GM23338 (cell line): ENCODE measurements at regions not wholly inside any gene's neighbourhood (a gene's known extent, or its start where the extent isn't known, plus 50 kb on each side); places are given as distances from the start of the nearest gene placed in this dataset.

ENCODE experiments used
- ATAC-seq: fragments of 200-7000 bp; cut with Tn5 transposase; 3 replicates; pipeline ENCODE4 v1.9.1; 2020
- DNase-seq: peaks from one replicate; pipeline ENCODE4 v3.0.0-alpha.2; 2015; ENCODE audit warnings: low spot score
- H2AFZ ChIP-seq: fragments of 200-600 bp; sonication (generic); 2 replicates; pipeline ENCODE4 v1.8.0; 2016; ENCODE audit warnings: antibody characterized with exemption, mild to moderate bottlenecking, moderate library complexity
- H3F3A ChIP-seq: fragments of 200-600 bp; sonication (generic); replicated peaks from 2 replicates; pipeline ENCODE4 v1.8.0; 2017; ENCODE audit warnings: antibody characterized with exemption, mixed run types, low read depth
- H3K27ac ChIP-seq: fragments of 200-600 bp; sonication (generic); 2 replicates; pipeline ENCODE4 v1.6.1; 2016; ENCODE audit warnings: low read depth
- H3K27me3 ChIP-seq: fragments of 200-600 bp; sonication (generic); 2 replicates; pipeline ENCODE4 v1.8.0; 2016; ENCODE audit warnings: mild to moderate bottlenecking, mixed run types, moderate library complexity; ENCODE audit not compliant: insufficient read depth
- H3K36me3 ChIP-seq: fragments of 200-600 bp; sonication (generic); 2 replicates; pipeline ENCODE4 v1.8.0; 2016; ENCODE audit warnings: mild to moderate bottlenecking; ENCODE audit not compliant: insufficient read depth
- H3K4me1 ChIP-seq: fragments of 200-600 bp; sonication (generic); 2 replicates; pipeline ENCODE4 v1.8.0; 2016; ENCODE audit warnings: mild to moderate bottlenecking, moderate library complexity; ENCODE audit not compliant: insufficient read depth
- H3K4me2 ChIP-seq: fragments of 200-600 bp; sonication (generic); 2 replicates; pipeline ENCODE4 v1.7.1; 2017; ENCODE audit warnings: mixed run types
- H3K4me3 ChIP-seq: fragments of 200-600 bp; sonication (generic); 2 replicates; pipeline ENCODE4 v1.6.1; 2016; ENCODE audit warnings: mixed run types
- H3K79me2 ChIP-seq: fragments of 200-600 bp; sonication (generic); replicated peaks from 2 replicates; pipeline ENCODE4 v1.8.0; 2017; ENCODE audit warnings: mild to moderate bottlenecking; ENCODE audit not compliant: insufficient read depth
- H3K9me2 ChIP-seq: fragments of 200-600 bp; sonication (generic); 2 replicates; pipeline ENCODE4 v1.8.0; 2017; ENCODE audit not compliant: insufficient read depth
- H4K20me1 ChIP-seq: fragments of 200-600 bp; sonication (generic); replicated peaks from 2 replicates; pipeline ENCODE4 v1.8.0; 2017; ENCODE audit warnings: mild to moderate bottlenecking; ENCODE audit not compliant: insufficient read depth
- H3K27ac Mint-ChIP-seq: 2 replicates; pipeline ENCODE4 v1.8.0; 2020; ENCODE audit warnings: inconsistent platforms, mild to moderate bottlenecking, moderate library complexity, mixed read lengths
- H3K27me3 Mint-ChIP-seq: 3 replicates; pipeline ENCODE4 v1.8.0; 2022; ENCODE audit warnings: low read depth, mild to moderate bottlenecking, moderate library complexity, mixed read lengths, inconsistent platforms; ENCODE audit not compliant: insufficient read depth, poor library complexity
- H3K36me3 Mint-ChIP-seq: 3 replicates; pipeline ENCODE4 v1.8.0; 2021; ENCODE audit warnings: low read depth, mild to moderate bottlenecking, inconsistent platforms, moderate library complexity, mixed read lengths
- H3K4me1 Mint-ChIP-seq: 3 replicates; pipeline ENCODE4 v1.8.0; 2020; ENCODE audit warnings: mild to moderate bottlenecking, inconsistent platforms, mixed read lengths
- H3K4me3 Mint-ChIP-seq: 3 replicates; pipeline ENCODE4 v1.8.0; 2021; ENCODE audit warnings: moderate library complexity, mild to moderate bottlenecking, inconsistent platforms, mixed read lengths
- H3K9me3 Mint-ChIP-seq: 3 replicates; pipeline ENCODE4 v1.8.0; 2020; ENCODE audit warnings: moderate library complexity, mild to moderate bottlenecking, inconsistent platforms, mixed read lengths
- CREB1 ChIP-seq: fragments of 250-450 bp; sonication (Bioruptor Pico); IDR thresholded peaks from 2 replicates; pipeline ENCODE4 v1.5.0; 2020; ENCODE audit warnings: low read depth, mild to moderate bottlenecking, moderate library complexity
- EZH2phosphoT487 ChIP-seq: fragments of 200-600 bp; sonication (generic); IDR thresholded peaks from one replicate; pipeline ENCODE4 v1.8.1; 2018; ENCODE audit warnings: antibody characterized with exemption; ENCODE audit not compliant: unreplicated experiment
- JUNB ChIP-seq: IDR thresholded peaks from one replicate; pipeline ENCODE4 v1.6.1; 2016; ENCODE audit warnings: antibody characterized with exemption; ENCODE audit not compliant: unreplicated experiment
- NANOG ChIP-seq: IDR thresholded peaks from 2 replicates; pipeline ENCODE4 v1.6.1; 2016; ENCODE audit warnings: antibody characterized with exemption, borderline replicate concordance
- STAT1 ChIP-seq: IDR thresholded peaks from one replicate; pipeline ENCODE4 v1.6.1; 2016; ENCODE audit warnings: antibody characterized with exemption; ENCODE audit not compliant: unreplicated experiment
- ZNF114 ChIP-seq: fragments of 250-450 bp; sonication (Bioruptor Pico); IDR thresholded peaks from 2 replicates; pipeline ENCODE4 v1.5.0; 2020; ENCODE audit warnings: mild to moderate bottlenecking, moderate library complexity
- ZNF331 ChIP-seq: fragments of 250-450 bp; sonication (Bioruptor Pico); IDR thresholded peaks from 2 replicates; pipeline ENCODE4 v1.5.0; 2020; ENCODE audit warnings: low read depth, mild to moderate bottlenecking, moderate library complexity
- TF ChIP-seq, protein P1 (sequence below): fragments of 250-450 bp; sonication (Bioruptor Pico); IDR thresholded peaks from 2 replicates; pipeline ENCODE4 v1.5.0; 2020; ENCODE audit warnings: mild to moderate bottlenecking, moderate library complexity
- TF ChIP-seq, protein P2 (sequence below): IDR thresholded peaks from 2 replicates; pipeline ENCODE4 v1.6.1; 2016; ENCODE audit warnings: antibody characterized with exemption
- TF ChIP-seq, protein P3 (sequence below): IDR thresholded peaks from one replicate; pipeline ENCODE4 v1.6.1; 2018; ENCODE audit warnings: antibody characterized with exemption; ENCODE audit not compliant: unreplicated experiment

DNA sequence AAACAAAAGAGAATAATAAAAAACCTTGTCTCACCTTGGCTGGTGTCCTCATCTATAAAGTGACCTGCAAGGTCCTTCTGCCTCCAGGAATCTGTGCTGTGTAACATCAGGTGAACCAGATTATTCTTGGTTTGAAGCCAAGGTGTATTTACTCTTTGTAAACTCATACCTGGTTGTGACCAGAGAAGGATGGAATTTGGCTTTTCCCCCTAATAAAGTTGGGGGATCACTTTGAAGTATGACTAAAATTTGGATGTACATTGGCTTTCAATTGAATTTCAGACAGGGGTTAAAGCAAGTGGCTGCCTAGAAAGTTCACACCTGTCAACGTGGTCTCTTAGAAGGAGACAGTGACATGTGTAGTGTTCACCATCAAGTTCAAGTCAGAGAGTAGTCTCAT is 100.1 kb downstream of the SCP2D1 start:
- peaks cover 3% of the 10 kb centered on the region for H3K27me3 Mint-ChIP-seq
- DNase-seq (no peak), ATAC-seq (no peak)
- Histone ChIP-seq H3K27me3 (no peaks in the 10 kb centered on the region), H3K27ac (no peak overlapping the region), H3K4me3 (no peak overlapping the region), H3K36me3 (no peaks in the 10 kb centered on the region), H3K79me2 (no peaks in the 10 kb centered on the region), H3K9me2 (peaks cover 10% of the 10 kb centered on the region), H3F3A (no peaks in the 10 kb centered on the region), H3K4me2 (no peak overlapping the region), H4K20me1 (no peaks in the 10 kb centered on the region), H2AFZ (no peak overlapping the region), H3K4me1 (peaks cover 9% of the 10 kb centered on the region)
- no peak overlapping the region for H3K4me3 Mint-ChIP-seq
- TF ChIP-seq EZH2phosphoT487 (no peak), NANOG (no peak), CREB1 (CRISPR knock-in tag) (no peak), ZNF114 (CRISPR knock-in tag) (no peak)
- peaks cover 25% of the 10 kb centered on the region for H3K4me1 Mint-ChIP-seq
- no peak overlapping the region for H3K27ac Mint-ChIP-seq
- H3K9me3 Mint-ChIP-seq: no peaks in the 10 kb centered on the region
- no peaks in the 10 kb centered on the region; the same call in 2 of the 3 replicates for H3K36me3 Mint-ChIP-seq

DNA sequence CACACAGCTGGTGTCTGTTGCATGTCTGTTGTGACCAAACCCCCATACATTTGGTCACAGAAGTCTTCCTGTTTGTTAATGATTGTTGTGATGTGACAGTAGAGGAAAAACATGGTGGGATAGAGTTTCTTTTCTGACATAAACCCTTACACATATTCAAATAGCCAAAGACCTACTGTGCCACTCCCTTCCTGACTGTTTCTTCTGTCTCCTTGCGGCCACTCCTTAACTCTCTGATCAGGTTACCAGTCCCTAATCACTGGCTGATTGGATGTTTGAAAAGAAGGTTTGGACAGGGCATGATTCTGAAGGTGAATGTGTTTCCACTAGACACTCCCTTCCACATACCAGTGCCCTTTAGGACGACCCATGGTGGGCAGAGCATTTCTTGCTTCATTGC is 101.2 kb downstream of the SCP2D1 start:
- Histone ChIP-seq H3K4me1 (no peaks in the 10 kb centered on the region; the same call in 1 of the 2 replicates), H3F3A (no peaks in the 10 kb centered on the region), H3K4me2 (no peak overlapping the region), H3K36me3 (no peaks in the 10 kb centered on the region), H3K4me3 (no peak overlapping the region), H3K27ac (no peak overlapping the region), H3K27me3 (no peaks in the 10 kb centered on the region), H3K79me2 (no peaks in the 10 kb centered on the region), H3K9me2 (peaks cover 10% of the 10 kb centered on the region), H2AFZ (no peak overlapping the region), H4K20me1 (no peaks in the 10 kb centered on the region)
- no peaks in the 10 kb centered on the region for H3K9me3 Mint-ChIP-seq
- ATAC-seq (no peak), DNase-seq (no peak)
- H3K4me1 Mint-ChIP-seq: peaks cover 14% of the 10 kb centered on the region
- no peaks in the 10 kb centered on the region; the same call in 1 of the 3 replicates for H3K36me3 Mint-ChIP-seq
- no peak overlapping the region for H3K4me3 Mint-ChIP-seq
- H3K27me3 Mint-ChIP-seq: peaks cover 3% of the 10 kb centered on the region
- H3K27ac Mint-ChIP-seq: no peak overlapping the region
- TF ChIP-seq, protein P1, sequence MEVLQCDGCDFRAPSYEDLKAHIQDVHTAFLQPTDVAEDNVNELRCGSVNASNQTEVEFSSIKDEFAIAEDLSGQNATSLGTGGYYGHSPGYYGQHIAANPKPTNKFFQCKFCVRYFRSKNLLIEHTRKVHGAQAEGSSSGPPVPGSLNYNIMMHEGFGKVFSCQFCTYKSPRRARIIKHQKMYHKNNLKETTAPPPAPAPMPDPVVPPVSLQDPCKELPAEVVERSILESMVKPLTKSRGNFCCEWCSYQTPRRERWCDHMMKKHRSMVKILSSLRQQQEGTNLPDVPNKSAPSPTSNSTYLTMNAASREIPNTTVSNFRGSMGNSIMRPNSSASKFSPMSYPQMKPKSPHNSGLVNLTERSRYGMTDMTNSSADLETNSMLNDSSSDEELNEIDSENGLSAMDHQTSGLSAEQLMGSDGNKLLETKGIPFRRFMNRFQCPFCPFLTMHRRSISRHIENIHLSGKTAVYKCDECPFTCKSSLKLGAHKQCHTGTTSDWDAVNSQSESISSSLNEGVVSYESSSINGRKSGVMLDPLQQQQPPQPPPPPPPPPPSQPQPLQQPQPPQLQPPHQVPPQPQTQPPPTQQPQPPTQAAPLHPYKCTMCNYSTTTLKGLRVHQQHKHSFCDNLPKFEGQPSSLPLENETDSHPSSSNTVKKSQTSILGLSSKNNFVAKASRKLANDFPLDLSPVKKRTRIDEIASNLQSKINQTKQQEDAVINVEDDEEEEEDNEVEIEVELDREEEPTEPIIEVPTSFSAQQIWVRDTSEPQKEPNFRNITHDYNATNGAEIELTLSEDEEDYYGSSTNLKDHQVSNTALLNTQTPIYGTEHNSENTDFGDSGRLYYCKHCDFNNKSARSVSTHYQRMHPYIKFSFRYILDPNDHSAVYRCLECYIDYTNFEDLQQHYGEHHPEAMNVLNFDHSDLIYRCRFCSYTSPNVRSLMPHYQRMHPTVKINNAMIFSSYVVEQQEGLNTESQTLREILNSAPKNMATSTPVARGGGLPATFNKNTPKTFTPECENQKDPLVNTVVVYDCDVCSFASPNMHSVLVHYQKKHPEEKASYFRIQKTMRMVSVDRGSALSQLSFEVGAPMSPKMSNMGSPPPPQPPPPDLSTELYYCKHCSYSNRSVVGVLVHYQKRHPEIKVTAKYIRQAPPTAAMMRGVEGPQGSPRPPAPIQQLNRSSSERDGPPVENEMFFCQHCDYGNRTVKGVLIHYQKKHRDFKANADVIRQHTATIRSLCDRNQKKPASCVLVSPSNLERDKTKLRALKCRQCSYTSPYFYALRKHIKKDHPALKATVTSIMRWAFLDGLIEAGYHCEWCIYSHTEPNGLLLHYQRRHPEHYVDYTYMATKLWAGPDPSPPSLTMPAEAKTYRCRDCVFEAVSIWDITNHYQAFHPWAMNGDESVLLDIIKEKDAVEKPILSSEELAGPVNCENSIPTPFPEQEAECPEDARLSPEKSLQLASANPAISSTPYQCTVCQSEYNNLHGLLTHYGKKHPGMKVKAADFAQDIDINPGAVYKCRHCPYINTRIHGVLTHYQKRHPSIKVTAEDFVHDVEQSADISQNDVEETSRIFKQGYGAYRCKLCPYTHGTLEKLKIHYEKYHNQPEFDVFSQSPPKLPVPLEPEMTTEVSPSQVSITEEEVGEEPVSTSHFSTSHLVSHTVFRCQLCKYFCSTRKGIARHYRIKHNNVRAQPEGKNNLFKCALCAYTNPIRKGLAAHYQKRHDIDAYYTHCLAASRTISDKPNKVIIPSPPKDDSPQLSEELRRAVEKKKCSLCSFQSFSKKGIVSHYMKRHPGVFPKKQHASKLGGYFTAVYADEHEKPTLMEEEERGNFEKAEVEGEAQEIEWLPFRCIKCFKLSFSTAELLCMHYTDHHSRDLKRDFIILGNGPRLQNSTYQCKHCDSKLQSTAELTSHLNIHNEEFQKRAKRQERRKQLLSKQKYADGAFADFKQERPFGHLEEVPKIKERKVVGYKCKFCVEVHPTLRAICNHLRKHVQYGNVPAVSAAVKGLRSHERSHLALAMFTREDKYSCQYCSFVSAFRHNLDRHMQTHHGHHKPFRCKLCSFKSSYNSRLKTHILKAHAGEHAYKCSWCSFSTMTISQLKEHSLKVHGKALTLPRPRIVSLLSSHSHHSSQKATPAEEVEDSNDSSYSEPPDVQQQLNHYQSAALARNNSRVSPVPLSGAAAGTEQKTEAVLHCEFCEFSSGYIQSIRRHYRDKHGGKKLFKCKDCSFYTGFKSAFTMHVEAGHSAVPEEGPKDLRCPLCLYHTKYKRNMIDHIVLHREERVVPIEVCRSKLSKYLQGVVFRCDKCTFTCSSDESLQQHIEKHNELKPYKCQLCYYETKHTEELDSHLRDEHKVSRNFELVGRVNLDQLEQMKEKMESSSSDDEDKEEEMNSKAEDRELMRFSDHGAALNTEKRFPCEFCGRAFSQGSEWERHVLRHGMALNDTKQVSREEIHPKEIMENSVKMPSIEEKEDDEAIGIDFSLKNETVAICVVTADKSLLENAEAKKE (CRISPR knock-in tag): no peak
- TF ChIP-seq, protein P2, sequence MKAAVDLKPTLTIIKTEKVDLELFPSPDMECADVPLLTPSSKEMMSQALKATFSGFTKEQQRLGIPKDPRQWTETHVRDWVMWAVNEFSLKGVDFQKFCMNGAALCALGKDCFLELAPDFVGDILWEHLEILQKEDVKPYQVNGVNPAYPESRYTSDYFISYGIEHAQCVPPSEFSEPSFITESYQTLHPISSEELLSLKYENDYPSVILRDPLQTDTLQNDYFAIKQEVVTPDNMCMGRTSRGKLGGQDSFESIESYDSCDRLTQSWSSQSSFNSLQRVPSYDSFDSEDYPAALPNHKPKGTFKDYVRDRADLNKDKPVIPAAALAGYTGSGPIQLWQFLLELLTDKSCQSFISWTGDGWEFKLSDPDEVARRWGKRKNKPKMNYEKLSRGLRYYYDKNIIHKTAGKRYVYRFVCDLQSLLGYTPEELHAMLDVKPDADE: no peak
- TF ChIP-seq, protein P3, sequence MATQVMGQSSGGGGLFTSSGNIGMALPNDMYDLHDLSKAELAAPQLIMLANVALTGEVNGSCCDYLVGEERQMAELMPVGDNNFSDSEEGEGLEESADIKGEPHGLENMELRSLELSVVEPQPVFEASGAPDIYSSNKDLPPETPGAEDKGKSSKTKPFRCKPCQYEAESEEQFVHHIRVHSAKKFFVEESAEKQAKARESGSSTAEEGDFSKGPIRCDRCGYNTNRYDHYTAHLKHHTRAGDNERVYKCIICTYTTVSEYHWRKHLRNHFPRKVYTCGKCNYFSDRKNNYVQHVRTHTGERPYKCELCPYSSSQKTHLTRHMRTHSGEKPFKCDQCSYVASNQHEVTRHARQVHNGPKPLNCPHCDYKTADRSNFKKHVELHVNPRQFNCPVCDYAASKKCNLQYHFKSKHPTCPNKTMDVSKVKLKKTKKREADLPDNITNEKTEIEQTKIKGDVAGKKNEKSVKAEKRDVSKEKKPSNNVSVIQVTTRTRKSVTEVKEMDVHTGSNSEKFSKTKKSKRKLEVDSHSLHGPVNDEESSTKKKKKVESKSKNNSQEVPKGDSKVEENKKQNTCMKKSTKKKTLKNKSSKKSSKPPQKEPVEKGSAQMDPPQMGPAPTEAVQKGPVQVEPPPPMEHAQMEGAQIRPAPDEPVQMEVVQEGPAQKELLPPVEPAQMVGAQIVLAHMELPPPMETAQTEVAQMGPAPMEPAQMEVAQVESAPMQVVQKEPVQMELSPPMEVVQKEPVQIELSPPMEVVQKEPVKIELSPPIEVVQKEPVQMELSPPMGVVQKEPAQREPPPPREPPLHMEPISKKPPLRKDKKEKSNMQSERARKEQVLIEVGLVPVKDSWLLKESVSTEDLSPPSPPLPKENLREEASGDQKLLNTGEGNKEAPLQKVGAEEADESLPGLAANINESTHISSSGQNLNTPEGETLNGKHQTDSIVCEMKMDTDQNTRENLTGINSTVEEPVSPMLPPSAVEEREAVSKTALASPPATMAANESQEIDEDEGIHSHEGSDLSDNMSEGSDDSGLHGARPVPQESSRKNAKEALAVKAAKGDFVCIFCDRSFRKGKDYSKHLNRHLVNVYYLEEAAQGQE: no peak
- TF ChIP-seq CREB1 (CRISPR knock-in tag) (no peak), ZNF331 (no peak), JUNB (no peak), EZH2phosphoT487 (no peak), STAT1 (no peak), NANOG (no peak)
